Femur (tissue), 1 donor: ENCODE measurements at regions not wholly inside any gene's neighbourhood (a gene's known extent, or its start where the extent isn't known, plus 50 kb on each side); places are given as distances from the start of the nearest gene placed in this dataset.

Source experiments
- DNase-seq: peaks from one replicate; pipeline ENCODE4 v3.0.0-alpha.2; 2017

- no peak for DNase-seq
Observed at GRCh38 chr14:26773906-26774593, 176.2 kb upstream of the NOVA1 start.

GRCh38 chr14:26775765-26776563 lies 178.1 kb upstream of the NOVA1 start:
- DNase-seq = no peak

GRCh38 chr14:26791117-26791806 lies 193.4 kb upstream of the NOVA1 start:
- no peak for DNase-seq

- DNase-seq = no peak
Observed at GRCh38 chr14:26794731-26795130, 196.9 kb upstream of the NOVA1 start.

- no peak for DNase-seq
Observed at GRCh38 chr14:26808407-26808806, 210.6 kb upstream of the NOVA1 start.

- DNase-seq = no peak
Observed at GRCh38 chr14:26810631-26811030, 212.8 kb upstream of the NOVA1 start.

- no peak for DNase-seq
Observed at GRCh38 chr14:26811756-26812305, 214.0 kb upstream of the NOVA1 start.

GRCh38 chr14:26820138-26820537 lies 222.3 kb upstream of the NOVA1 start:
- DNase-seq = no peak

- DNase-seq = no peak
Observed at GRCh38 chr14:26820572-26820971, 222.7 kb upstream of the NOVA1 start.

GRCh38 chr14:26828741-26829140 lies 230.9 kb upstream of the NOVA1 start:
- DNase-seq = no peak

- DNase-seq = no peak
Observed at GRCh38 chr14:26833621-26834176, 235.9 kb upstream of the NOVA1 start.

- no peak for DNase-seq
Observed at GRCh38 chr14:26835979-26836570, 238.2 kb upstream of the NOVA1 start.

- DNase-seq = no peak
Observed at GRCh38 chr14:26839481-26839880, 241.6 kb upstream of the NOVA1 start.

- no peak for DNase-seq
Observed at GRCh38 chr14:26841326-26841725, 243.5 kb upstream of the NOVA1 start.

- peak; percentile 39 for DNase-seq
Observed at GRCh38 chr14:26841920-26842741, 244.3 kb upstream of the NOVA1 start.

GRCh38 chr14:26845151-26845818 lies 247.5 kb upstream of the NOVA1 start:
- DNase-seq = no peak

- no peak for DNase-seq
Observed at GRCh38 chr14:26846388-26846787, 248.6 kb upstream of the NOVA1 start.

GRCh38 chr14:26849514-26849913 lies 251.7 kb upstream of the NOVA1 start:
- no peak for DNase-seq

GRCh38 chr14:26851793-26852192 lies 254.0 kb upstream of the NOVA1 start:
- DNase-seq = no peak

- DNase-seq = no peak
Observed at GRCh38 chr14:26855077-26855753, 257.4 kb upstream of the NOVA1 start.
